Cardiac muscle cell (in vitro differentiated cells and primary cell): ENCODE measurements at regions not wholly inside any gene's neighbourhood (a gene's known extent, or its start where the extent isn't known, plus 50 kb on each side); places are given as distances from the start of the nearest gene placed in this dataset.

Experiments
- DNase-seq, 2 donors: peaks; one replicate each; pipeline versions ENCODE4 v3.0.0 to v3.0.0-alpha.2; 2010 to 2017; ENCODE audit warnings: low read depth in 1 of 2, low spot score in 1 of 2
- H3K27ac ChIP-seq: fragments of 200-600 bp; sonication (generic); 2 replicates; pipeline ENCODE4 v1.5.1; 2016
- H3K27me3 ChIP-seq: fragments of 200-600 bp; sonication (generic); 2 replicates; pipeline ENCODE4 v1.6.0; 2016; ENCODE audit warnings: control low read depth
- H3K36me3 ChIP-seq: fragments of 200-600 bp; sonication (generic); 2 replicates; pipeline ENCODE4 v1.5.1; 2016; ENCODE audit warnings: control low read depth
- H3K4me1 ChIP-seq: fragments of 200-600 bp; sonication (generic); 2 replicates; pipeline ENCODE4 v1.8.1; 2017; ENCODE audit warnings: low read depth, mild to moderate bottlenecking, mixed run types
- H3K4me3 ChIP-seq: fragments of 200-600 bp; sonication (generic); 2 replicates; pipeline ENCODE4 v1.5.1; 2016; ENCODE audit warnings: mild to moderate bottlenecking
- H3K9me3 ChIP-seq: fragments of 200-600 bp; sonication (generic); 2 replicates; pipeline ENCODE4 v1.5.1; 2017; ENCODE audit warnings: low read depth, mild to moderate bottlenecking, control low read depth
- CTCF ChIP-seq: IDR thresholded peaks from 2 replicates; pipeline ENCODE4 v1.5.1; 2012; ENCODE audit warnings: low read depth, mild to moderate bottlenecking, low read length

GRCh38 chr3:28845006-28845324 is 435.9 kb upstream of the RBMS3 start:
- no peaks in the 10 kb centered on the region for H3K9me3 ChIP-seq
- no peak overlapping the region for H3K4me3 ChIP-seq
- no peak for DNase-seq
- H3K27me3 ChIP-seq: no peaks in the 10 kb centered on the region
- no peak overlapping the region for H3K27ac ChIP-seq
- H3K36me3 ChIP-seq: no peaks in the 10 kb centered on the region
- TF ChIP-seq CTCF: no peak
- H3K4me1 ChIP-seq: peaks cover 6% of the 10 kb centered on the region

- DNase-seq: no peak
- H3K27ac ChIP-seq: no peak overlapping the region
- H3K27me3 ChIP-seq: no peaks in the 10 kb centered on the region
- no peak overlapping the region for H3K4me3 ChIP-seq
- H3K36me3 ChIP-seq: no peaks in the 10 kb centered on the region
- H3K9me3 ChIP-seq: no peaks in the 10 kb centered on the region
- H3K4me1 ChIP-seq: peaks cover 6% of the 10 kb centered on the region
- TF ChIP-seq CTCF: no peak
Observed at GRCh38 chr3:28846971-28847478, 433.8 kb upstream of the RBMS3 start.

GRCh38 chr3:28847736-28848135 is 433.1 kb upstream of the RBMS3 start:
- no peaks in the 10 kb centered on the region for H3K9me3 ChIP-seq
- no peak overlapping the region for H3K4me3 ChIP-seq

GRCh38 chr3:28850186-28850585 is 430.7 kb upstream of the RBMS3 start:
- no peaks in the 10 kb centered on the region for H3K36me3 ChIP-seq
- H3K4me1 ChIP-seq: no peaks in the 10 kb centered on the region
- no peak overlapping the region for H3K27ac ChIP-seq
- no peaks in the 10 kb centered on the region for H3K27me3 ChIP-seq
- peak in 1 of 2 donors; percentile 72 for DNase-seq
- H3K4me3 ChIP-seq: no peak overlapping the region
- H3K9me3 ChIP-seq: no peaks in the 10 kb centered on the region
- no peak for TF ChIP-seq CTCF

More at GRCh38 chr3:28847736-28848135, 433.1 kb upstream of the RBMS3 start:
- Histone ChIP-seq H3K27ac (no peak overlapping the region), H3K36me3 (no peaks in the 10 kb centered on the region), H3K27me3 (no peaks in the 10 kb centered on the region), H3K4me1 (peaks cover 6% of the 10 kb centered on the region)
- DNase-seq: no peak
- TF ChIP-seq CTCF: no peak

- Histone ChIP-seq H3K9me3 (no peaks in the 10 kb centered on the region), H3K36me3 (no peaks in the 10 kb centered on the region), H3K4me1 (no peaks in the 10 kb centered on the region), H3K27me3 (no peaks in the 10 kb centered on the region), H3K27ac (no peak overlapping the region), H3K4me3 (no peak overlapping the region)
- peak in 1 of 2 donors; percentile 55 for DNase-seq
- TF ChIP-seq CTCF: no peak
Observed at GRCh38 chr3:28853830-28854229, 427.0 kb upstream of the RBMS3 start.

GRCh38 chr3:28856796-28857195 is 424.1 kb upstream of the RBMS3 start:
- Histone ChIP-seq H3K4me1 (peaks cover 9% of the 10 kb centered on the region), H3K36me3 (no peaks in the 10 kb centered on the region), H3K27ac (no peak overlapping the region), H3K4me3 (no peak overlapping the region), H3K27me3 (no peaks in the 10 kb centered on the region), H3K9me3 (no peaks in the 10 kb centered on the region)
- no peak for DNase-seq
- TF ChIP-seq CTCF: no peak
